GM18868 (cell line): ENCODE measurements at regions not wholly inside any gene's neighbourhood (a gene's known extent, or its start where the extent isn't known, plus 50 kb on each side); places are given as distances from the start of the nearest gene placed in this dataset.
"Not testable (repeated sequence)": the region's sequence is repeated elsewhere in the genome, so short reads cannot be mapped to it uniquely, and the experiment has no call there.

Experiments used
- ATAC-seq: cut with Tn5 transposase; IDR thresholded peaks from one replicate; pipeline ENCODE4 v1.9.1; 2021; ENCODE audit warnings: mild to moderate bottlenecking, moderate library complexity; ENCODE audit not compliant: unreplicated experiment

DNA sequence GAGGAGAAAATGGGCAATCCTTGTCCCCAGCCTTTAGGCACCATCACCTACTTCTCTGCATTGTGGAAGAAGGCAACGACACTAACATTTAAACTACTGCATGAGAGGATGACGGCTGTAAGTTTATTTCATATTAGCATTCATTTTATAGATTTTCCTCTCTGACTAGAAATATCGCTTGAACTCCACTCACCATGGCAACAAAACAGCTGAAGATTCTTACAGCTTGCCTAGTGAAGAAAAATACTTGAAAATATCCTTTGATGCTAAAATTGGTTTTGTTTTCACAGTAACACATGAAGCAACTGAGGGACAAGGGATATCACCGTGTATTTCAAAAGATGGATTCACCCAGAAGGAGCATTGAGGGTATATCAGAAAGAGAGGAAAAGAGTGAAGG lies 284.3 kb downstream of the LIG4 start:
- no peak for ATAC-seq

DNA sequence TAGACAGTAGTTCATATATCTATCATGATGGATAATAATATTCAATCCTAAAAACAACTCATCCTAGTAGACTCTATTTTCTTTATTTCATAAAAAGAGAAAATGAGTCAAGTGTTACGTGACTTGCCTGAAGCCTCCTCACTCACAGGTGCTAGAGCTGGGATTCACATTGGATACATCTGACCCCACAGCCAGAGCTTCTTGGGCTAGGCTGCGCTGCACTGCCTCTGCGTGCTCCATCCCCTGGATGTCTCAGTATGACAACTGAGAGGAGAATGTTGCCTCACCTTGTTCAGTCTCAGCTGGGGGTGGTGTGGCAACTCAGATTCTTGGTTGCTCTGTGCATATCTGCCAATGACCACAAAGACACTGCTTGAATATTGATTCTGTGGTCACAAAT lies 286.6 kb downstream of the LIG4 start:
- no peak for ATAC-seq

DNA sequence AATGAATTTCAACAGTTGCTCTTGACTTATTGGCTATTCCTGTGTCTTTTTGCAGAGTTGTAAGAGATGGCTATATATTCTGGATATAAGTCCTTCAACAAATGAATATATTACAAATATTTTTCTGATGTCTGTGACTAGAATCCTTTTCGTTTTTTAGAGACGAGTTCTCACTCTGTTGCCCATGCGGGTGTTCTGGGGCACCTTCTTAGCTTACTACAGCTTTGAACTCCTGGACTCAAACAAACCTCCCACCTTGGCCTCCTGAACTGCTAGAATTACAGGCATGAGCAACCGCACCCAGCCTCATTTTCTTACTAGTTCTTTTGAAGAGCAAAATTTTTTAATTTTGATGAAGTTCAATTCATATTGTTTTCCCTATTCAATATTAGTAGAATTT lies 287.8 kb downstream of the LIG4 start:
- no peak for ATAC-seq

DNA sequence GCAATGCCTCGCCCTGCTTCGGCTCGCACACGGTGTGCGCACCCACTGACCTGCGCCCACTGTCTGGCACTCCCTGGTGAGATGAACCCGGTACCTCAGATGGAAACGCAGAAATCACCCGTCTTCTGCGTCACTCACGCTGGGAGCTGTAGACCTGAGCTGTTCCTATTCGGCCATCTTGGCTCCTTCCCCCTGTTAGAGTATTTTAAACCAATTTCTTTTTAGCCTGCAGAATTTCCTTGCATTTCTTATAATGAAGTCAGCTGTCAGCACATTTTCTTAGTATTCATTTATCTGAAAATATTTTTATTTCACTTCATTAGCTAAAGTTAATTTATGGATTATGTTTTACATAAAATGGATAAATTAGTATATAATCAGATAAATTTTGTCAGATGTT lies 288.8 kb downstream of the LIG4 start:
- ATAC-seq: not testable (repeated sequence)

DNA sequence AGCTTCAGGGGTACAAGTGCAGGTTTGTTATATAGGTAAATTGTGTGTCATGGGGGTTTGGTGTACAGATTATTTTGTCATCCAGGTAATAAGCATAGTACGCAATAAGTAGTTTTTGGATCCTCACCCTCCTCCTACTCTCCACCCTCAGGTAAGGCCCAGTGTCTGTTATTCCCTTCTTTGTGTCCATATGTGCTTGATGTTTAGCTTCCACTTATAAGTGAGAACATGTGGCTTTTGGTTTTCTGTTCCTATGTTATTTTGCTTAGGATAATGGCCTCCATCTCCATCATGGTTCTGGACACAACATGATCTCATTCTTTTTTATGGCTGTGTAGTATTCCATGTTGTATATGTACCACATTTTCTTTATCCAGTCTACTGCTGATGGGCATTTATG lies 298.4 kb downstream of the LIG4 start:
- ATAC-seq: not testable (repeated sequence)

DNA sequence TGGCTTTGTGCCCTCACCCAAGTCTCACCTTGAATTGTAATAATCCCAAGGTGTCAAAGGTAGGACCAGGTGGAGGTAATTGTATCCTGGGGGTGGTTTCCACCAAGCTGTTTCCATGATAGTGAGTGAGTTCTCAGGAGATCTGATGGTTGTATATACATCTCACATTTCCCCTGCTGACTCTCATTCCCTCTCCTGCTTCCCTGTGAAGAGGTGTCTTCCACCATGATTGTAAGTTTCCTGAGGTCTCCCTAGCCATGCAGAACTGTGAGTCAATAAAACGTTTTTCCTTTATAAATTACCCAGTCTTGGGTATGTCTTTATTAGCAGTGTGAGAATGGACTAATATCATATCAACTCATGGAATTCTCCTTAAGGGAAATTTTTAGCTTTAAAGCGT lies 302.6 kb downstream of the LIG4 start:
- ATAC-seq: no peak

DNA sequence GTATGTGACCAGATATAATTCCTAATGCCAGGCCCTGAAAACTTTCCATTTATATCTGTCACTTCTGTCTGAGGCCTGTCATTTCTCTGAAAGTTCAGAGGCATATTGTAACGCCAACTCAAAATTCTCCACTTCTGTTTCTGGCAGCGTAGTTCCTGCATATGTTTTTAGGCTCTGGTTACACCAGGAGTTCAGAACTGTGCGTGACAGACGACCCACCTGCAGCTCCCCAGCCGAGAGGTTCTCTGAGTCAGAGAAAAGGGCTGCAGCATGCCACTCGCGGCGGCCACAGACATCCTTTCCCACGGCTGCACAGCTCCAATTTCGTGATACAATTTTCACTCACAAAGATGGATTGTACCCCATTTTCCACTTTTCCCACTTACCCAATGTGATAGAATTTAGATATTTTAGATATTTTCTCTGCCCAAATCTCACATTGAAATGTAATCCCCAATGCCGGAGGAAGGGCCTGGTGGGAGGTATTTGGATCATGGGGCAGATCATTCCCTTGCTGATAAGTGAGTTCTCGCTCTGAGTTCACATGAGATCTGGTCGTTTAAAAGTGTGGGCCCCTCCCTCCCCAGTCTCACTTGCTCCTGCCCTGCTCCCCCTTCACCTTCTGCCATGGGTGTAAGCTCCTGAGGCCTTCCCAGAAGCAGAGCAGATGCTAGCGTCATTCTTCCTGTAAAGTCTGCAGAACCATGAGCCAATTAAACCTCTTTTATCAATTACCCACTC lies 308.1 kb downstream of the LIG4 start:
- ATAC-seq: no peak

DNA sequence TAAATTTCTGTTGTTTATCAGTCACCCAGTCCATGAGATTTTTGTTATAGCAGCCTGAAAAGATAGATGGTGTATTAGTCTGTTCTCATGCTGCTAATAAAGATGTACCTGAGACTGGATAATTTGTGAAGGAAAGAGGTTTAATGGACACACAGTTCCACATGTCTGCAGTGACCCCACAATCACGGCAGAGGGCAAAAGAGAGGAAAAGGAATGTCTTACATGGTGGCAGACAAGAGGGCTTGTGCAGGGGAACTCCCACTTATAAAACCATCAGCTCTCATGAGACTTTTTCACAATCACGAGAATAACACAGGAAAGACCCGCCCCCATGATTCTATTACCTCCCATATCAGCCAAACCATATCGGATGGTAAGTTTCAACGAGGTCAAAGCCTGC lies 309.2 kb downstream of the LIG4 start:
- no peak for ATAC-seq

DNA sequence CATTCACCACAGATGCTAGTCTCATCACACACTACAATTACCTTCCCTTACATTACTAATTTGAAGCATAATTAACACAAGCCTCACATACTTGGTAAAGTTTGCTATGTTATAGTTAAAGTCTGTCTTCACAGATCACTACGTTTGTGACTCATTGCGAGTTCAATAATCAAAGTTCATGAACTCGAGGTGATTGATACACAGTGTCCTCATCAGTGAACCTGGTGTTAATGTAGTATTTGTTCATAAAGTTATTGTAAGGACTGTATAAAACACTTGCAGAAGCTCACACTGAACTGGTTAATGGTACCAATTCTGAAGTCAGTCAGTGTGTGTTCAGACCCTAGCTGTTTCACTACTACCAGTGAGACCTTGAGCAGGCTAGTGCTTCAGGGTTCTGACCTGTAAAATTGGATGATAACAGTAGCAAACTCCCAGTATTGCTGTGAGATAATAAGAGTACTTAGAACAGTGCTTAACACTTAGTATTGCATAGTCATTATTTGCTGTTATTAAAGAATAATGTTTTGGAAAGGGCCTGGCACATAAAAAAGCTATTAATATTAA lies 313.3 kb downstream of the LIG4 start:
- no peak for ATAC-seq

DNA sequence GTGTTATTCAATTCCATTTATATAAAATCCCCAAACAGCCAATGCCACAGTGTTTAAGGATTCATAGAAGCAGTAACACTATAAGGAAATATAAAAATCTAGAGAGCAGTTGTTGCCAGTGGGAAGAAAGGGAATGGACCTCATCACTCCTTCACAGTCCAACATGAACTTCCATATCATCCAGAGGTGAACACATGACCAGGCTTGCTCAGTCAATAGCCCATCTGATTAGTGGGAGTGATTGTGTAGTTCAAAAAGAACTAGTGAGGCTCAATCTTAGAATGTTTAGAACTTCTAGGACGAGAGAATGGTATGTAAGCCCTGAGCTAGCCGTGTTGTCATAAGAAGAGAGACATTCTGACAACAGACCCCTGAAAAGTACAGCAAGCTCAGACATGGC lies 314.1 kb downstream of the LIG4 start:
- no peak for ATAC-seq

DNA sequence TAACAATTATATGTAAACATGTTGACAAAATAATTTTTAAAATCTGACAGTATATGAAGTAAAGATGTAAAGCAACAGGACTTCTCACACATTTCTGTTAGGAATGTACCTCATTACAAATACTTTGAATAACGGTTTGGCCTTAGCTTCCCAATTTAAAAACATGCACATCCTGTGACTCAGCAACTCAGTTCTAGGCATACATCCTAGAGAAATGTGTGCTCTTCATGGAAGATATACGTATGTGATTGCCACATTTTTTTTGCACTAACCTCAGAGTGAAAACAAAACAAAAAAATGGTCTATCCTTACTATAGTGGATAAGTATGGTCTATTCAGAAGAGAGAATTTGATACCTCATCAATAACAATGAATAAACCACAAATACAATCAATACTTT lies 314.6 kb downstream of the LIG4 start:
- ATAC-seq: no peak

DNA sequence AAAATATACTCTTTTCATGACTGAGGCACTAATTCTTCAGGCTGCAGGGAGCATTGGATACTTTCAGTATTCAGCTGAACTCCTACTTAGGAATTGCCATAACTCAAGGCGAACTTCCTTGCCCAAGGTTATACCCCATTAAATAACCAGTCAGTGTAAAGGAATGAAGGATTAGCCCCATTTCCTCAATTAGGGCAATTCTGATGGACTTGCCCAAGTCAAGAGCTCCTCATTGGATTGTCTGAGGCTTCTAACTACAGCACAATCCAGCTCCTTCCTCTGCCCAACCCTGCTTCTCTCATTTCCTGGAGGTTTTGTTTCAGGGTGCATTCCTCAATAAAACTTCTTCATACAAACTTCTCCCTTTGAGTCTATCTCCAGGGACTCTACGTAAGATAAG lies 329.2 kb downstream of the LIG4 start:
- ATAC-seq: no peak

DNA sequence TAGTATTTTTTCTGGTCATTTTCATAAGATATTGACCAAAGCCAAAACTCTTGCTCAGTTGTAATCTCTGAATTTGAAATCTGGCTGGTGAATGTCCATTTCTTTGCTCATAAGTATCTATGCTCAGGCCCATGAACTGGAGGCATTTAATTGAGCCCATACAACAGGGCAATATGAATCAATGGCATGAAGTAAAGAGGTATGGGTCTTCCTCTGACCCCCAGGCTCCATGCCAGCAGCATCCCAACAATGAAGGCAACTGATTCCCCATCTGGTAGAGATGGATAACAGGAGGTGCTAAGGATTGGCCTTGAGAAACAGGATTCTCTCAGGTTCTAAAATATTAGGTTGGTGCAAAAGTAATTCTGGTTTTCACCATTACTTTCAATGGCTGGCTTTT lies 330.8 kb downstream of the LIG4 start:
- no peak for ATAC-seq

DNA sequence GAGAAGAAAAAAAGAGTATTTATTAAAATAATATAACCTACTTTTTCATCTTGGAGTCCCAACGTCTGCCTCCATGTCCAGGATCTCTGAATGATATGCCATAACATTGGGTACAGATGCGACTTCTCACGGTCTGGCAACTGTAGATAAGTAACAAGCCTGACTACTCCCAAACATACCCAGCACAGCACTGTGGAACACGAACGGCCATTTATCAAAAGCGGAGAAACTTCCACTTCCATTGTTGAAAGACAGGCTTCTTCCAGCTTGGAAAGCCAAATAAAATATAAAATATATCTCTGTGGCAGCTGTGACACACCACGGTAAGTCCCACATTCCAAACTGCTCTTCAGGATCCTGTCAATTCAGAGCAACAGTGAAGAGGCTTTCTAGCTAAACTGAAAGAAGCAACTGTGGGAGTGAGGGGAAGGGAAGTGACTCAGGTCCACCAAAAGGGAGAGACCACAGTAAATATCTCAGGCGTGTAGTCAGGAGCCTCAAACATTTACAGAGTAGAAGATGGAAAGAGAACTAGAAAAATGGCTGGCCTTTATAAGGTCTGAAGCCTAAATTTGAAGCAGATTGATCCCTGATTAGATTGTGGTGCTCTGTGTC lies 331.7 kb downstream of the LIG4 start:
- no peak for ATAC-seq

DNA sequence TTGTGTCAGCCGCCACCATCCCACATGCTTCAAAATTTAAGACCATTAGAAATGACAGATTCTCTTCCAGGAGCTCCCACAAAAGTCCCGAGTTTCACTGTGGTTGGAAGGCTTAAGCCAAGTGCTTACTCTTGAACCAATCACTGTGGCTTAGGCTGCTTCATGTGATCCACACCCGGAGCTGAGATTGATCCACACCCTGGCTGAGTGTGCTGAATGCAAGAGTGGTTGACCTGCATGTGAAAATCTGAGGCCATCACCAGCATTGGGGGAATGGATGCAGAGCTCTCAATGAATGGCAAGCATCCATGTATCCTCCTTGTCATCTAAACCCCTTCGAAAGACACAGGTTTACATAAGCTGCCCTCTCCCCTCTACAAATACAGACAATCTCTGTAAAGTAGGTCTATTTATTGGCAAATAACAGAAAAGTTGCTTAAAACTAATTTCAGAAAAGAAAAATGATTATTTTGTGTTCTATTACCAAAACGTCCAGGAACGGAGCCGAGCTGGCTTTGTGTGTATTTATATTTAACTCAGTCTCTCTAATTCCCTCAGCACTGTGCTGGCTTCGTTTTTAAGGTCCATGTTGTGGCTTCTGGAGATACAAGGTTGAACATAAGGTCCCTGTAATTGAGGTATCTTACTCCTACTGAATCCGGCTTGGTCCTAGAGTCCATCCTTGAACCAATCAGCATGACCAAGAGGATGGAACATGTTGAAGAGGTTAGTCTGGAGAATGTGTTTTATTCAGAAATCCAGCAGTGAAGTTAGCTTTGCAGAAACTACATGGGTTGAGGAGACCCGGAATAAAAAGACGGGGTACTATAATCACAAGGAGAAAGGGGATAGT lies 332.4 kb downstream of the LIG4 start:
- ATAC-seq: no peak

DNA sequence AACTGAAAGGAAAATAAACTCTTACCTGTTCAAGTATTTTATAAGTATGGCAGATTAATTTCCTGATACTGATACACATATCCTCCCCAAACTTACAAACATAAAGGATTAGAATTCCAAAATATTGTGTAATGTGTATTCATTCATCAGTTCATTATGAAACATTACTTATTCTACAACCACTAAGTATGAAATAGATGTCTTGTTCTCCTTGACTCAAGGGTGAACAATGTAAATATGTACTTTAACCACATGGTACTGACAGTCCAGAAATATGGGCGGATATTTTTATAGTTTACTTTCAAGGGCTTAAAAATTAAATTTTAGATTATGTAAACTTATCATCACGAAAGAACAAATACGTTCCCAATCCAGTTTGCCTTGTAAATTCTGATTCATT lies 334.0 kb downstream of the LIG4 start:
- no peak for ATAC-seq

DNA sequence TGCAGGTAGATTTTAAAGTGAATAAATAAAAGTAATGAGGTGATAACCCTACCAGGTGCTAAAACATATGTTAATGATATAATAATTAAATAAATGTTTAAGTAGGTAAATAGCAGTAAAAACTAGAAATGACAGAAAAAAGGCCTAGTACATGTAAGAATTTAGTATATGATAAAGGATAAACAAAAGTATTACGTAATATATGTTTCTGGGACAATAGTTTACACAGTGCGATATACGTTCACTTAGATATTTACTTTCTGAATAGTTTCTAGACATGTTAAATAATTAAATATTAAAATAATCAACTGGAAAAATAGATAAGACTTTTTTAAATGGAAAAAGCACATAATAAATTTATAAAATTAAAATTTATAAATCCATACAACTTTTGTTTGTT lies 340.9 kb downstream of the LIG4 start:
- no peak for ATAC-seq

DNA sequence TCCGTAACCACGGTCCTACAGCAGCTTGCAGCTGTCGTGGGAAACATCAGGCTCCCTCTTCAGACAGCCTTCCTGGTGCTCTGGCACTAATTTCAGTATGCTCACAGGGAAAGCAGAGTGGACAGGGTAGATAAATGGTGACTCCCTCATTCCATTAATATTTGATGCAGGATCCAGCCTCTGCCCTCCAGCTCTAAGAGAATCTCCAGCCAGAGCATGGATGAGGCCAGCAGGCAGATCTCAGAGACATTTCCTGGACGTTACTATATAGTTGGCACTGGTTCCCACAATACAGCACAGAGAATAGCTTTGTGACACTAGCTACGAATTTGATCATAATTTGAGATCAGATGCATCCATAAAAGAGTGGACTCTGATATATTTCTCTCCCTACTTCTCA lies 341.4 kb downstream of the LIG4 start:
- no peak for ATAC-seq

DNA sequence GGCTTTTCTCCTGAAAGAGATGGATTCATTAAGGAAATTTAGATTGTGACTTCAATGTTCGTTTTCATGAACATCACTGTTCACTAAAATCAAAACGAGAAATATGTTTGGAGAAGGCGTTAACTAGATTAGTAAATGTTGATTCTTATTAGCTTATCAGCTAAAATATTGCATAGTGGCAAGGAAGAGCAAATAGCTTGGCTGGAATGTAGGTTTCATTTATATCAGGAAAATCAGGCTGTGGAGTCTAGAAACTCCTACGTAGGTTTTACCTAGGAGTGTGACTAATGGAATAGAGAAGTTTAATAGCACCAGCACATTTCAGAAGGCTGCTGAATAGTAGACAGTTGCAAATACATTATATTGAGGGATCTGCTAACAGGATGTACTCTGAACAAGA lies 344.9 kb downstream of the LIG4 start:
- ATAC-seq: no peak

DNA sequence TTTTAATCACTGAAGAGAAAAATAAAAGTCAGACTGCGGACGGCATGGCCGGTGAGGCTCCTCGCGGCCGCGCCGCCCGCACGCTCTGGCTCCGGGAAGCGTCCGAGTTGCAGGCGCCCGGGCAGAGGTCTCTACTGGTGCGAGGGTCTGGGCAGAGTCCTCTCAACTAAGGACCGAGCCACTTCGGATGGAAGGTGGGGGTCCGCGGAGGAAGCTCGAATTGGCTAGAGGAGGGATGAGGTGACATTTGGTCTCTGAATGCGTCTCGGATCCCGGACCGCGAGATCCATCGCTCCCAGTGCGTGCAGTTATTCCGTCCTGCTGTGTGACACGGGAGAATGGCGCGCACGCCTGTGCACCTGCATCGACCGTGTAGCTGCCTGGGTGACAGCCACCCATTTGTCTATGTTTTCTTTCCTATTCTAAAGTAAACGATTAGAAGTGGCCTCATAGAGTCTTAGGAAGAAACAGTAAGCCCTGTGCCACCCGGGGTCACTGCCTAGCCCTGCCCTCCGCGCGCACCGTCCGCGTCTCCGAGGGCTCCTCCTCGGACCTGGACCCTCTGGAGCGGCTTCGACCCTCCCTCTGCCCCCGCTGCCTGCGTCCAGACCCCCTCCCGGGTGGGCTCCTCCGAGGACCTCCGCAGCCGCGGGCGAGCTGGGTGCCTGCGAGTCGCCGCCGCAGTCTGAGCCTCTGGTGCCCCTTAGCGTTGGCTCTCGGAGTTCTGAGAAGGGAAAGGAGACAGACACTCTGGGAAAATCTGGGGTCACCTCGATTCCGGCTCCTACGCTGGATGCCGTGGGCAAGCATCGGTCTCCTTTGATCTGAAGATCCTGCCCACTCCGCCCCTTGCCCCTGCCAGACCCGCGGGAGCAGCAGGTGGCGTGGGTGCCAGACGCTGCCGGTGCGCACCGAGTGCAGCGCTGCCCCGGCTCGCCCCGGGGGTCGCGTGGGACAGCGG lies 347.4 kb downstream of the LIG4 start:
- no peak for ATAC-seq
